K562 (cell line): ENCODE measurements at regions not wholly inside any gene's neighbourhood (a gene's known extent, or its start where the extent isn't known, plus 50 kb on each side); places are given as distances from the start of the nearest gene placed in this dataset.

Experiments
- ATAC-seq: fragments of 200-7000 bp; cut with Tn5 transposase; 3 replicates; pipeline ENCODE4 v1.9.1; 2020; ENCODE audit warnings: moderate library complexity
- BruUV-seq: library from RNA; stranded (reverse); fragments of 400-500 nt; replicated peaks from 2 replicates; lab custom pipeline; 2021; lab: Mats Ljungman, UMichigan
- CTCF ChIA-PET: fragments of 300-600 bp; formaldehyde crosslinking; extraction: SDS; loops from one replicate; lab custom pipeline; 2021; ENCODE audit warnings: low intra/inter-chr PET ratio; lab: Yijun Ruan, JAX
- POLR2A ChIA-PET: fragments of 300-600, 350-650 bp; sonication (Branson Sonifier 250); formaldehyde crosslinking; extraction: SDS; loops from one replicate; lab custom pipeline; 2021; ENCODE audit warnings: antibody characterized with exemption, inconsistent platforms; lab: Yijun Ruan, JAX
- DNase-seq, 4 experiments: peaks; one replicate each; pipeline versions ENCODE4 v3.0.0 to v3.0.0-alpha.2; 2011 to 2018; ENCODE audit warnings: low spot score in 3 of 4, mixed read lengths in 3 of 4; ENCODE audit errors: extremely low read depth in 1 of 4
- FAIRE-seq: peaks from 2 replicates; lab custom pipeline; 2011; peaks lifted over from hg19 to GRCh38; lab: Jason Lieb, UNC
- H2AFZ ChIP-seq: 2 replicates; pipeline ENCODE4 v1.6.0; 2011; ENCODE audit warnings: low read depth, low read length, control low read depth, inconsistent platforms
- H3K27ac ChIP-seq: fragments of 200-600 bp; 3 replicates; pipeline ENCODE4 v1.8.0; 2011; ENCODE audit warnings: low read depth, mild to moderate bottlenecking, control low read depth, inconsistent platforms, low read length, moderate library complexity, mixed read lengths; ENCODE audit errors: extremely low read depth
- H3K27me3 ChIP-seq, 2 experiments: fragments of 300-600 bp in 1 of 2; 2 replicates in 1 of 2; 3 replicates in 1 of 2; pipeline versions ENCODE4 v1.6.0 to v1.8.0; 2011; ENCODE audit warnings: inconsistent platforms in 2 of 2, low read length in 2 of 2, mild to moderate bottlenecking in 1 of 2, mixed read lengths in 1 of 2, moderate library complexity in 1 of 2; ENCODE audit not compliant: control insufficient read depth in 2 of 2, insufficient read depth in 2 of 2
- H3K36me3 ChIP-seq: fragments of 300-600 bp; 3 replicates; pipeline ENCODE4 v1.8.0; 2011; ENCODE audit warnings: mild to moderate bottlenecking, low read length, inconsistent platforms; ENCODE audit not compliant: control insufficient read depth, insufficient read depth
- H3K4me1 ChIP-seq, 2 experiments: fragments of 200-600 bp in 1 of 2; replicated peaks in 1 of 2; 2 replicates in 1 of 2; 3 replicates in 1 of 2; pipeline versions ENCODE4 v1.5.1 to v1.8.0; 2011; ENCODE audit warnings: inconsistent platforms in 2 of 2, low read length in 2 of 2, mild to moderate bottlenecking in 1 of 2, mixed read lengths in 1 of 2, moderate library complexity in 1 of 2; ENCODE audit not compliant: control insufficient read depth in 2 of 2, insufficient read depth in 2 of 2
- H3K4me2 ChIP-seq: 2 replicates; pipeline ENCODE4 v1.6.1; 2011; ENCODE audit warnings: low read length, control low read depth, inconsistent platforms, mixed read lengths; ENCODE audit not compliant: insufficient read depth
- H3K4me3 ChIP-seq: fragments of 200-600 bp; sonication (generic), shearing (Covaris generic); 2 replicates; pipeline ENCODE4 v1.5.1; 2016; ENCODE audit warnings: control low read depth, inconsistent platforms
- H3K79me2 ChIP-seq: fragments of 200-600 bp; 3 replicates; pipeline ENCODE4 v1.8.0; 2011; ENCODE audit warnings: low read length, inconsistent platforms; ENCODE audit not compliant: control insufficient read depth, insufficient read depth
- H3K9ac ChIP-seq, 2 experiments: 2 replicates each; pipeline versions ENCODE4 v1.6.0 to v1.6.1; 2011; ENCODE audit warnings: low read depth in 2 of 2, low read length in 2 of 2, control low read depth in 1 of 2, inconsistent platforms in 1 of 2, mild to moderate bottlenecking in 1 of 2, mixed read lengths in 1 of 2; ENCODE audit not compliant: insufficient read depth in 1 of 2
- H3K9me1 ChIP-seq: one replicate; pipeline ENCODE4 v1.6.0; 2011; ENCODE audit warnings: inconsistent platforms, mild to moderate bottlenecking, low read length, moderate library complexity; ENCODE audit not compliant: control insufficient read depth, insufficient read depth
- H3K9me3 ChIP-seq: replicated peaks from 2 replicates; pipeline ENCODE4 v1.5.1; 2011; ENCODE audit warnings: low read depth, low read length, inconsistent platforms; ENCODE audit not compliant: control insufficient read depth, insufficient read depth
- H4K20me1 ChIP-seq: replicated peaks from 2 replicates; pipeline ENCODE4 v1.6.1; 2011; ENCODE audit warnings: low read length, inconsistent platforms, mixed read lengths; ENCODE audit not compliant: control insufficient read depth, insufficient read depth
- CEBPG ChIP-seq, 3 experiments: fragments of 200-800 bp in 1 of 3; sonication (Bioruptor generic) in 1 of 3; sonication (generic) in 1 of 3; formaldehyde crosslinking in 1 of 3; IDR thresholded peaks in 2 of 3; conservative IDR thresholded peaks in 1 of 3; 2 replicates each; pipeline versions ENCODE4 v1.6.1 to v1.8.0; 2016 to 2022; ENCODE audit warnings: missing compliant biosample characterization in 2 of 3, missing genetic modification characterization in 2 of 3, mild to moderate bottlenecking in 1 of 3, missing genetic modification reagents in 1 of 3
- CREB1 ChIP-seq, 2 experiments: sonication (generic) in 1 of 2; formaldehyde crosslinking in 1 of 2; IDR thresholded peaks; 2 replicates each; pipeline versions ENCODE4 v1.6.1 to v1.8.0; 2012 to 2022; ENCODE audit warnings: inconsistent platforms in 1 of 2, mild to moderate bottlenecking in 1 of 2, missing genetic modification reagents in 1 of 2, moderate library complexity in 1 of 2
- EWSR1 ChIP-seq: fragments of 450-650 bp; IDR thresholded peaks from 2 replicates; pipeline ENCODE4 v1.6.1; 2018; ENCODE audit warnings: borderline replicate concordance, mild to moderate bottlenecking, low read depth, moderate library complexity; ENCODE audit not compliant: partially characterized antibody
- HNRNPK ChIP-seq: fragments of 200-400 bp; formaldehyde crosslinking; IDR thresholded peaks from one replicate; pipeline ENCODE4 v1.6.1; 2018; ENCODE audit warnings: mild to moderate bottlenecking, low read depth, low read length; ENCODE audit not compliant: poor library complexity, severe bottlenecking
- ID3 ChIP-seq, 2 experiments: fragments of 250-450 bp in 1 of 2; fragments of 450-650 bp in 1 of 2; sonication (Bioruptor Pico) in 1 of 2; IDR thresholded peaks; 2 replicates each; pipeline versions ENCODE4 v1.6.1 to v1.8.0; 2016 to 2021; ENCODE audit warnings: mild to moderate bottlenecking in 2 of 2, moderate library complexity in 2 of 2, missing compliant biosample characterization in 1 of 2, missing genetic modification characterization in 1 of 2
- L3MBTL2 ChIP-seq: fragments of 450-650 bp; IDR thresholded peaks from 2 replicates; pipeline ENCODE4 v1.6.1; 2016; ENCODE audit warnings: mild to moderate bottlenecking, moderate library complexity
- RBFOX2 ChIP-seq: fragments of 200-400 bp; formaldehyde crosslinking; IDR thresholded peaks from 2 replicates; pipeline ENCODE4 v1.6.1; 2017; ENCODE audit warnings: low read depth, mild to moderate bottlenecking, low read length, moderate library complexity
- RFX5 ChIP-seq: IDR thresholded peaks from 2 replicates; pipeline ENCODE4 v1.6.1; 2011; ENCODE audit warnings: low read depth, mild to moderate bottlenecking, improper control_type of control experiment, low read length
- SMARCA4 ChIP-seq: fragments of 450-650 bp; IDR thresholded peaks from 2 replicates; pipeline ENCODE4 v1.6.1; 2016
- SOX6 ChIP-seq: fragments of 450-650 bp; IDR thresholded peaks from 2 replicates; pipeline ENCODE4 v1.6.1; 2014; ENCODE audit warnings: mild to moderate bottlenecking
- SPI1 ChIP-seq: IDR thresholded peaks from 2 replicates; pipeline ENCODE4 v1.6.1; 2011; ENCODE audit warnings: low read depth, low read length, control low read depth, borderline replicate concordance
- TRIM24 ChIP-seq, 2 experiments: fragments of 450-650 bp; IDR thresholded peaks; 2 replicates each; pipeline ENCODE4 v1.6.1; 2016
- ZNF133 ChIP-seq: fragments of 250-450 bp; sonication (Bioruptor Pico); IDR thresholded peaks from 2 replicates; pipeline ENCODE4 v1.4.0; 2020; ENCODE audit warnings: mild to moderate bottlenecking
- ZNF184 ChIP-seq: sonication (generic); formaldehyde crosslinking; IDR thresholded peaks from 2 replicates; pipeline ENCODE4 v1.5.0; 2020; ENCODE audit warnings: missing genetic modification reagents
- ZNF239 ChIP-seq: fragments of 250-450 bp; sonication (Bioruptor Pico); IDR thresholded peaks from 2 replicates; pipeline ENCODE4 v1.4.0; 2020; ENCODE audit warnings: mild to moderate bottlenecking
- WGBS: fragments of 100-300 bp; shearing (Covaris generic); methylation state at CpG from one replicate; pipeline ENCODE4 v1.1.6; 2016; ENCODE audit warnings: low coverage, mixed read lengths; ENCODE audit not compliant: insufficient coverage; ENCODE audit errors: missing lambda C conversion rate; 5-methylcytosine and 5-hydroxymethylcytosine counted together
- in situ Hi-C: fragments of 300-500 bp; cut with MboI; formaldehyde crosslinking; loops from 4 replicates; pipeline ENCODE4 v1.15.0; 2018; ENCODE audit warnings: inconsistent platforms, mixed read lengths
- intact Hi-C: fragments of 100-400 bp; cut with micrococcal nuclease; formaldehyde crosslinking; loops from 2 replicates; pipeline ENCODE4 v1.14.2; 2022

GRCh38 chr12:89857652-89858274 lies 149.1 kb upstream of the ATP2B1 start:
- Histone ChIP-seq H2AFZ (no peak overlapping the region), H3K9ac (no peak overlapping the region), H3K27ac (no peak overlapping the region), H3K9me3 (no peaks in the 10 kb centered on the region), H3K27me3 (no peaks in the 10 kb centered on the region), H3K4me3 (no peak overlapping the region), H3K36me3 (no peaks in the 10 kb centered on the region), H3K4me2 (no peak overlapping the region), H3K9me1 (no peaks in the 10 kb centered on the region), H3K79me2 (no peaks in the 10 kb centered on the region), H4K20me1 (no peaks in the 10 kb centered on the region), H3K4me1 (no peaks in the 10 kb centered on the region; a peak in 2 of 5 replicates)
- TF ChIP-seq HNRNPK (no peak), SMARCA4 (no peak), RBFOX2 (no peak), CREB1 (IDR thresholded peaks at IDR 0.05) (no peak), CREB1 (CRISPR knock-in tag; IDR thresholded peaks at IDR 0.05) (no peak), SPI1 (no peak), CEBPG (CRISPR knock-in tag; IDR thresholded peaks at IDR 0.05) (0 out of 2 replicates have a peak, but pooled peaks have one; percentile 24), CEBPG (tag; conservative IDR thresholded peaks at IDR 0.05 in 1 of 2, IDR thresholded peaks at IDR 0.05 in 1 of 2) (peak in 1 of 2 experiments; percentile 62; a peak in 2 of 4 replicates), TRIM24 (IDR thresholded peaks at IDR 0.05) (peak; percentile 29 to 51; a peak in 1 of 4 replicates), SOX6 (0 out of 2 replicates have a peak, but pooled peaks have one; percentile 10), L3MBTL2 (0 out of 2 replicates have a peak, but pooled peaks have one; percentile 21), RFX5 (no peak), ZNF239 (no peak), ZNF184 (no peak), ZNF133 (CRISPR knock-in tag) (no peak), ID3 (CRISPR knock-in tag; IDR thresholded peaks at IDR 0.05) (no peak), ID3 (tag; IDR thresholded peaks at IDR 0.05) (no peak), EWSR1 (no peak)
- ATAC-seq (no peak; the same call in 2 of the 3 replicates), FAIRE-seq (no peak), DNase-seq (no peak)
- WGBS: 15% methylated on average over 6 of the region's 6 CpGs
- POLR2A ChIA-PET: no interaction called here
- CTCF ChIA-PET: no interaction called here
- in situ Hi-C loops (no loop called here), intact Hi-C loops (loop anchor here (10.0 kb wide), 1 partner anchor 313 kb away; no protein-coding TSS in a partner anchor)
- no TSS peak for BruUV-seq
